ENCODE measurements at regions not wholly inside any gene's neighbourhood (a gene's known extent, or its start where the extent isn't known, plus 50 kb on each side); places are given as distances from the start of the nearest gene placed in this dataset.

DNA sequence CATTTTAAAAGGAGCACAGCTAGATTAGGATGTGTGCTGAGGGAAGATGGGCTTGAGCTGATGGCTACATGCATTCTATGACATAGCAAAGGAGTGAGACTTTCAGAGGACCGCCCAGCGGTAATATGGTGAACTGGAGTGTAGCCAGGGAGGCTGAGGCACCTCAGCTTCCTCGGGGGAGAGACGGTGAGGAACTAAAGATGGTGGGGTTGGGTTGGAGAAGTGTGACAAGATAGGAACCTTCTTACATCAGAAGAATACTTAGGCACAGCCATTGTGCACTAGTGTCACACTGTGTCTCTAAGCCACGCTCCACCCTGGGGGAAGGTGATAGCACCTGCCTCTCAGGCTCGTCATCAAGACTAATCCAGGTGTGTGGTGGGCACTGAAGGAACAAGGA lies 118.0 kb upstream of the IRX2 start:
- H3K27ac ChIP-seq: no peak overlapping the region
- DNase-seq (ENCODE audit: low spot score in 2 of 2): no peak
- H3K9me3 ChIP-seq: no peaks in the 10 kb centered on the region
- H3K36me3 ChIP-seq: no peaks in the 10 kb centered on the region
- no peak overlapping the region for H3K4me3 ChIP-seq
- intact Hi-C loops (cut with DNase I; ENCODE audit: low total_unique reads): no loop called here
- H3K27me3 ChIP-seq: peaks cover 0 to 6% of the 10 kb centered on the region in 2 donors
- H3K4me1 ChIP-seq: no peaks in the 10 kb centered on the region
- TF ChIP-seq, protein P1, sequence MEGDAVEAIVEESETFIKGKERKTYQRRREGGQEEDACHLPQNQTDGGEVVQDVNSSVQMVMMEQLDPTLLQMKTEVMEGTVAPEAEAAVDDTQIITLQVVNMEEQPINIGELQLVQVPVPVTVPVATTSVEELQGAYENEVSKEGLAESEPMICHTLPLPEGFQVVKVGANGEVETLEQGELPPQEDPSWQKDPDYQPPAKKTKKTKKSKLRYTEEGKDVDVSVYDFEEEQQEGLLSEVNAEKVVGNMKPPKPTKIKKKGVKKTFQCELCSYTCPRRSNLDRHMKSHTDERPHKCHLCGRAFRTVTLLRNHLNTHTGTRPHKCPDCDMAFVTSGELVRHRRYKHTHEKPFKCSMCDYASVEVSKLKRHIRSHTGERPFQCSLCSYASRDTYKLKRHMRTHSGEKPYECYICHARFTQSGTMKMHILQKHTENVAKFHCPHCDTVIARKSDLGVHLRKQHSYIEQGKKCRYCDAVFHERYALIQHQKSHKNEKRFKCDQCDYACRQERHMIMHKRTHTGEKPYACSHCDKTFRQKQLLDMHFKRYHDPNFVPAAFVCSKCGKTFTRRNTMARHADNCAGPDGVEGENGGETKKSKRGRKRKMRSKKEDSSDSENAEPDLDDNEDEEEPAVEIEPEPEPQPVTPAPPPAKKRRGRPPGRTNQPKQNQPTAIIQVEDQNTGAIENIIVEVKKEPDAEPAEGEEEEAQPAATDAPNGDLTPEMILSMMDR (IDR thresholded peaks at IDR 0.05): no peak
- TF ChIP-seq POLR2A (IDR thresholded peaks at IDR 0.05) (no peak), POLR2AphosphoS5 (IDR thresholded peaks at IDR 0.05) (no peak)

DNA sequence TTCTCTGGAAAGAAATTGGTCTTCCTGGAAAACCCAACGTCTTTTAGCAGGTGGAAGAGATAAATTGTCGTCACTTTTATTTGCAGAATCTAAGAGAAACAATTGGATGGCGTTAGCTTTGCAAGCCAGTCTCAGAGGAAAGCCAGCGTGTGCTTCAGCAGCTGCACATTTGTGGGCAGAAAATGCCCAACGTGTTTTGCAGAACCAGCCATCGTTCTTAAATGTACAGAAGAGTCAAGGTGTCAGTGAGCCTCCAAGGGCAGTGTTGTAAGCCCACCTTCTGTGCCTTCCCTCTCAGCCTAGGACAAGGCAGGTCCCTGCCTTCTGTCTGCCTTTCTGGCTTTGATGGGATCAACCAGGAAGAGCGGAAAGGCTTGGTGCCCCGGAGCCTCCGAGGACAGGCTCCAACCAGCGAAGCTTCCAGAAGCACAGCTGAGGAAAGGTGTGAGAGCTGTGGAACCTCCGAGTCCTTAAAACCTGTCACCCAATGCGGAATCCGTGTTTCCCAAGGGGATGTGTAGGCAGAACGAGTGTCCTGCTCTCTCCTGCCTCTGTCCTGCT lies 116.0 kb upstream of the IRX2 start:
- Histone ChIP-seq H3K4me3 (no peak overlapping the region), H3K27me3 (peaks cover 0 to 6% of the 10 kb centered on the region in 2 donors), H3K27ac (no peak overlapping the region), H3K36me3 (no peaks in the 10 kb centered on the region), H3K9me3 (no peaks in the 10 kb centered on the region), H3K4me1 (no peaks in the 10 kb centered on the region)
- intact Hi-C loops (cut with DNase I; ENCODE audit: low total_unique reads): no loop called here
- TF ChIP-seq, protein P1 (IDR thresholded peaks at IDR 0.05): no peak
- TF ChIP-seq POLR2A (IDR thresholded peaks at IDR 0.05) (no peak), POLR2AphosphoS5 (IDR thresholded peaks at IDR 0.05) (no peak)
- no peak for DNase-seq (ENCODE audit: low spot score in 2 of 2)

DNA sequence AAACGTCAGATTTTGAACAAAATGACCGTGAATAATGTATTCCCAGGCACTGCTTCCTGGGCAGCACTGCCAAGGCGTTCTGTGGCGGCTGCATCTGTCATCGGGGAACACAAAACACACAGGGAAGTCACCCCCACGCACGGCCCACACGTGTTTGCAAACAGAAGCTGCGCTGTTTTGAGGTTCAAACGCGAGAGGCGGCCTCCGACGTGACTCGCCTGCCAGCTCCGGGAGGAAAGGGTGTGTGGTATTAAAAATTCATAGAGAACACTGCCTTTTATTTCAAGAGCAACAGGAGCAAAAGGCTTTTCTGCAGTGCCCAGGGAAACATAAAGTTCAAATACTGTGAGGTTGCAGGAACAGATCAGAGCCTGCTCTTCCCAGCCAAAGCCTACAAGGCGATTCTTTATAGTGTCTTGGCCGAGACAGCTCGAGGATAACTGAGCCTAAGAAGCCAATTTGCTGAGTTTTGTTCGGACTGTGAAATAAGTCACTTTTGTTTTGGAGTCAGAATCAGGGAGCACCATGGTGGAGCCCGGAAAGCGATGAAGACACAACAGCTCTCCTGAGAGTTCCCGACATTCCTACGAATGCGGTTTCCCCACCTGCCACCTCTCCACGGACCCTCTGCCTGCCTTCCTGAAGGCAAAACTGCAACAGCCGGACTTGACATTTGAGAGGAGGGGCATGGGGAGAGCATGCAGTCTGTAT lies 115.3 kb upstream of the IRX2 start:
- intact Hi-C loops (cut with DNase I; ENCODE audit: low total_unique reads): no loop called here
- Histone ChIP-seq H3K4me3 (no peak overlapping the region), H3K27ac (no peak overlapping the region), H3K27me3 (peaks cover 0 to 6% of the 10 kb centered on the region in 2 donors), H3K36me3 (no peaks in the 10 kb centered on the region), H3K9me3 (no peaks in the 10 kb centered on the region), H3K4me1 (no peaks in the 10 kb centered on the region)
- no peak for TF ChIP-seq POLR2AphosphoS5 (IDR thresholded peaks at IDR 0.05)
- TF ChIP-seq, protein P1 (IDR thresholded peaks at IDR 0.05): no peak
- no peak for TF ChIP-seq POLR2A (IDR thresholded peaks at IDR 0.05)
- DNase-seq (ENCODE audit: low spot score in 2 of 2): no peak

DNA sequence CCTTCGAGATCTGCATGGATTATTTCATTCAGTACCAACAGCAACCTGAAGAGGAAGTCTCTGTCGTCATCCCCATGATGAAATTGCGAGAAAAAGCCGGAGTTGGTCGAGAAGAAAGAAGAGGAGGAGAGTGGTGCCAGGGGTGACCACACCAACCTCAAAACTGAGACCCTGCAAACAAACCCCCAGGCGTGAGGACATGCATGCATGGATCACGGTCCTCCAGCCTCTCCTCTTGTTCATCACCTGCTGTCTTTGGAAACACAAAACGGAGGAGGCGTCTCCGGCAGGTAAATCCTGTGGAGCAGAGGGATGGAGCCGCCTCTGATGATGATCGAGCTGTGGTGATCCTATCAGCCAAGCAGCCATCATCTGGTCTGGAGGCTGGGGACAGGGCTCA lies 114.4 kb upstream of the IRX2 start:
- no peak overlapping the region for H3K27ac ChIP-seq
- no peaks in the 10 kb centered on the region for H3K4me1 ChIP-seq
- H3K27me3 ChIP-seq: peaks cover 0 to 6% of the 10 kb centered on the region in 2 donors
- DNase-seq (ENCODE audit: low spot score in 2 of 2): no peak
- TF ChIP-seq, protein P1 (IDR thresholded peaks at IDR 0.05): no peak
- TF ChIP-seq POLR2A (IDR thresholded peaks at IDR 0.05) (no peak), POLR2AphosphoS5 (IDR thresholded peaks at IDR 0.05) (no peak)
- intact Hi-C loops (cut with DNase I; ENCODE audit: low total_unique reads): no loop called here
- H3K4me3 ChIP-seq: no peak overlapping the region
- H3K36me3 ChIP-seq: no peaks in the 10 kb centered on the region
- no peaks in the 10 kb centered on the region for H3K9me3 ChIP-seq

DNA sequence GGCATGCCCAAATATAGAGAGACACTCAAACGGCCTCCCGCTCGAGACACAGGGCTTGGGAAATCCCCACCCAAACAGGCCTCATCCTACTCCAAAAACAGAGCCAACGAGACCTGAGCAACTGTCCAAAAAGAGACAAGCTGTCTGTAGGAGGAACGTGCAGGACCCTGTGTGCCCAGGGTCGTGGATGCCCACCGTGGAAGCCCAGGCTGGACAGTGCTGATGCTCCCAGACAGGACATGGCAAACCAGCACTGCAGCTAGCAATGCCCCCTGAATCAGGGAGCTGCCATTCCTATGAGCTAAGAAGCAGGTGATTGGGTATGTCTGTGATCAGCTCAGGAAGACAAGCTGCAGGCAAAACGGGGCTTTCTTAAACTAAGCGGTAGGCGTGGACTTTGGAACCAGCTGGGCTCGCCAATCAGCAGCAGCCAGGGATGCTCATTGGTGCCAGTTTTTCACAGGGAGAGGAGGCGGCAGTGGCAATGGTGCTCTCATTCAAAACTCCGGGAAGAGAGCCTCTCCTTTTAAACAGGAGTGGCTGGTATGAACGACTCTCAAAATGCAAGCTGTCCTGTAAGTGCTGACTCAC lies 113.1 kb upstream of the IRX2 start:
- no peak overlapping the region for H3K27ac ChIP-seq
- no peaks in the 10 kb centered on the region for H3K4me1 ChIP-seq
- intact Hi-C loops (cut with DNase I; ENCODE audit: low total_unique reads): no loop called here
- H3K27me3 ChIP-seq: peaks cover 0 to 6% of the 10 kb centered on the region in 2 donors
- H3K36me3 ChIP-seq: no peaks in the 10 kb centered on the region
- TF ChIP-seq POLR2AphosphoS5 (IDR thresholded peaks at IDR 0.05): no peak
- TF ChIP-seq, protein P1 (IDR thresholded peaks at IDR 0.05): no peak
- TF ChIP-seq POLR2A (IDR thresholded peaks at IDR 0.05): no peak
- no peak overlapping the region for H3K4me3 ChIP-seq
- no peak for DNase-seq (ENCODE audit: low spot score in 2 of 2)
- H3K9me3 ChIP-seq: no peaks in the 10 kb centered on the region

Measured in breast epithelium (tissue), 4 donors.